DMS114 treated with DMSO at 0.1 percent for 48 hours (cell line): ENCODE measurements at regions not wholly inside any gene's neighbourhood (a gene's known extent, or its start where the extent isn't known, plus 50 kb on each side); places are given as distances from the start of the nearest gene placed in this dataset.

Source experiments
- DNase-seq: peaks from one replicate; lab custom pipeline; 2025; ENCODE audit not compliant: unreplicated experiment; lab: John Stamatoyannopoulos, UW

- no peak for DNase-seq
These were observed 84.6 kb upstream of the PLEKHA5 start for GRCh38 chr12:19044891-19045290.

DNA sequence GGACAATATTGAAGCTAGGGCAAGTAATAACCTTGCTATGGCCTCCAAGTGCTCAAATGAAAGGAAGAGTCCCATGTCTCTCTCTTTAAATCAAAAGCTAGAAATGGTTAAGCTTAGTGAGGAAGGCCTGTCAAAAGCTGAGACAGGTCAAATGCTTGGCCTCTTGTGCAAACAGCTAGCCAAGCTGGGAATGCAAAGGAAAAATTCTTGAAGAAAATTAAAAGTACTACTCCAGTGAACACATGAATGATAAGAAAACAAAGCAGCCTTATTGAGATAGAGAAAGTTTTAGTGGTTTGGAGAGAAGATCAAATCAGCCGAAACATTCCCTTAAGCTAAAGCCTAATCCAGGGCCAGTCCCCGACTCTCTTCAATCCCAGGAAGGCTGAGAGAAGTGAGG, 84.1 kb upstream of the PLEKHA5 start:
- DNase-seq = no peak

- DNase-seq = no peak
These were observed 80.6 kb upstream of the PLEKHA5 start for GRCh38 chr12:19048943-19049342.

DNA sequence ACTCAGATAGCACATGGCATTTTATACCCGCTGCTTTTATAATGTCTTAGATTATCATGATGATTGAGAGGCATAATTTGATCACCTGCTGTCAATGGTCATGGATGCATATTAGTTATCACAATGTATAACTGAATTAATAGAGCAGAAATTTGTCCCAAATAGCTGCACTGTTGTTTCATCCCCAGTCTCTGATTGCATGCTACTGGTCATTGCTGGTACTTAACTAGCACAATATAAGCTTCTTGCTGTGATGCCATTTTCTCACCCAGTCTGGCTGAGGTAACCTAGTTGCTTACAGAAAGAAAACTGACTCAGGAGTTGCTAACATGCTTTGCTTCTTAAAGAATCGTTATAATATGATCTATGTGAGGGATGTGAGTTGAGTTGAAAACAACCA, 76.8 kb upstream of the PLEKHA5 start:
- no peak for DNase-seq

DNA sequence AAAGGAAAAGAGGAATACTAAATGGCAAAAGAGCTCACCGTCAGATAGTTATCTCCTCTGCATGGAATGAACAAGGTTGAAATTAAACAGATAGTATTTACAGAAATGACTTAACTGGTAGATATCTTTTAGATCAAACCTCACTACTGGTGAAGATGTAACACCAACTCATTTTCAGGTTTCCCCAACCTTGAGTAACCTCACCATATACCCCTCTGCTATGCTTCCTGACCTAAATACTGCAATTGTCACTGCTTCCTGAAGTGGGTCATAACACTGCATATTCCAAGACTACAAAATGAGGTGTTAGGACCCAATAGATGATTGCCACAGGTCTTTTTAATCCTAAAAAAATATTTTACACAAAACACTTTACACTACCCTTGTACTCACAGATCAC, 76.3 kb upstream of the PLEKHA5 start:
- DNase-seq = no peak

DNA sequence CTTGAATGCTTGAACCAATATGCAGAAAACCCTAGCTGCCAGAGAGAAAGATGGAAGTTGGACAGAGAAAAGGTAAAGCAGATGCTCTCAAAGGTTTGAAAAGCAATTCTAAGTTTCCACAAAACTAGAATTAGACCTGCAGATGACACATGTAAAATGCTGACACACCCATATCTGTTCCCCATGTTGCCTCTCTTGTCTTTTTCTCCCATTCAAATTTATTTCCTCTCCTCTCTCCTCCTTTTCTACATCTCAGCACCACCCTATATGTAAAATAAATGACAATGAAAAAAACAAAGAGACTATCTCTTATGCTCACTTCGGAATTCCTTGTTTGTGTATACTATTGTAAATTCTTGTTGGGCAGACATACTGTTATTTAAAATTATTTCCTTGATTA, 75.5 kb upstream of the PLEKHA5 start:
- DNase-seq = no peak

GRCh38 chr12:19055589-19055988, 73.9 kb upstream of the PLEKHA5 start:
- no peak for DNase-seq

GRCh38 chr12:19058235-19059021, 71.1 kb upstream of the PLEKHA5 start:
- no peak for DNase-seq

- no peak for DNase-seq
These were observed 64.8 kb upstream of the PLEKHA5 start for GRCh38 chr12:19064713-19065112.

GRCh38 chr12:19065223-19065622, 64.3 kb upstream of the PLEKHA5 start:
- DNase-seq = no peak

- no peak for DNase-seq
These were observed 63.7 kb upstream of the PLEKHA5 start for GRCh38 chr12:19065871-19066270.

- no peak for DNase-seq
These were observed 63.0 kb upstream of the PLEKHA5 start for GRCh38 chr12:19066475-19067001.

DNA sequence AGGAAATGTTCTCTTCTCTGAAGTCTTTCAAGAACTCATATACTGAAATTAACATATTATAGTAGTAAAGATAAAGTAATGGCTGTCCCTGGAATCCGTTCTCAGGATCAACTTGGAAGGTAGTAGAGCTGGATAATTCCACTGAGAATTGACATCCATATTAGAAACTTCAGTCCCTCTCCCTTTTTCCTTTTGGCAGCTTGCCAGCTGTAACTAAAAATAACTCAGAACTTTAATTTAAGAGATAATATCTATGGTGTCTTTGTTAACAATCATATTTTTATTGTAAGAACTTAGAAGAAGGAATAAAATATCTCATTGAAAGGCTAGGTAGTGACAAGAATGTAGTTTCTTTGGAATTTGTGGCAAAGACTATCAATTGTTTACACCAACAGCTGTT, 61.4 kb upstream of the PLEKHA5 start:
- DNase-seq = no peak

DNA sequence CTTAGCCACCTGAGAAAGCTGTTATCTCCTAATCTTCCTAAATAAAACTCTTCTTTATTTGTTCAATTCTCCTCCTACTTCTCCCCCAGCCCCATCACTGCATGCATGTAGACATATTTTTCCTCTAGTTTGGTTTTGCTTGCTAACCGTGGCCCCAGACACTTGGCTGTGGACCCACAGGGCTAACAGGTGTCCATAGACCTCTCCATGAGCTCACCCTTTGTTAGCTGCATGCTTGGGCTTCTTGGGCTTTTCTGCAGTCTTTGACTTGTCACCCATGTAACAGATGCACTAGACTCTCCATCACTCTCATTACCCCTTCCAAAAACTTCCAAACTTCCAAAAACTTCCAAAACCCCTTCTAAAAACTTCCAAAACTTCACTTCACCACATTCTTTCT, 59.2 kb upstream of the PLEKHA5 start:
- no peak for DNase-seq

DNA sequence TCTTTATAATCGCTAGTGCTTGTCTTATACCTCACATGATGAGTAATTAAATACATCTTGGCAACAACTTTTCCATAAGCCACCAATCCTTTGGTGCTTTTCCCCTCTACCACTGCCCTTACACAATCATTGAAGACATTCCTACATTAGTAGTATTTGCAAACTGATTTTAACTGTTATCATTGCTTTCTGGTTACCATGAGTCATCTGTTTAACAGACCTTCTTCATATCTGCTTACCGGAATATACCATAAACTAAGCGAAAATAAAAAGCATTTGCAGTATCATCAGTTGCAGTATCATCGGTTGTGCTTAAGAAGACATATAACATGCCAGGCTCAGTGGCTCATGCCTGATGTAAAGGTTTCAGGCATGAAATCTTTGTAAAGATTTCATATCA, 54.8 kb upstream of the PLEKHA5 start:
- no peak for DNase-seq

DNA sequence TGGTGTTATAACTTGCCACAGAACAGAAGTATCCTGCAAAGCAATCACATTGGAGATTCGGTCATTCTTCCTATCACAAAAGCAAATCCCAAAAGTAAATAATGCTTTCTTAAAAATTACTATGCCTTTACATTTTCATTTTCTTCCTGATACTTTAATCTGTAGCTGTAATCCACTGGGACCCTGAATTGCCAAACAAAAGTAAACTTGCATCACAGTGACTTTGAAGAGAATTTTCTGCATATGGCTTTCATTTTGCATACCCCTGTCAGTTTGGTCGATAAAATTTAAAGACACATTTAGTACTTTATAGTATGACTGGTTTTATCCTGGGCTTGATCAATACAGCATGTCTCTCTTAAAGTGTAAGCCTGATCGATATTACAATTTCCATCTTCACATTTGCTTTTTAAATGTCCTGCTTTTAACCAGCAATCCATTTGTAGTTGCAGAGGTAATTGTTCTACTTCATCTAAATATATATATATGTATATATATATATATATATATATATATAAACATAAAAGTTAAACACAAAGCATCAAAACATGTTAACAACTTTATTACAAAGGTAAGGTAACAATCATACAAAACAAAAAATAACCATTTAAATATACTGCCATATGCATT, 53.7 kb upstream of the PLEKHA5 start:
- DNase-seq = no peak
